Suprapubic skin (tissue), 4 donors: ENCODE measurements at regions not wholly inside any gene's neighbourhood (a gene's known extent, or its start where the extent isn't known, plus 50 kb on each side); places are given as distances from the start of the nearest gene placed in this dataset.

Source experiments
- EP300 ChIP-seq: sonication (generic); formaldehyde crosslinking; IDR thresholded peaks from one replicate; pipeline ENCODE4 v1.6.1; 2017; ENCODE audit warnings: antibody characterized with exemption
- POLR2A ChIP-seq, 2 donors: fragments of 450-650 bp; IDR thresholded peaks; one replicate each; pipeline ENCODE4 v1.6.1; 2017; ENCODE audit warnings: antibody characterized with exemption in 2 of 2, mild to moderate bottlenecking in 2 of 2, moderate library complexity in 2 of 2
- POLR2AphosphoS5 ChIP-seq, 3 donors: sonication (generic); formaldehyde crosslinking; IDR thresholded peaks; one replicate each; pipeline ENCODE4 v1.6.1; 2017; ENCODE audit warnings: antibody characterized with exemption in 3 of 3
- TF ChIP-seq, protein P1 (sequence below), 2 donors: fragments of 200-600 bp in 1 of 2; fragments of 450-650 bp in 1 of 2; sonication (generic) in 1 of 2; IDR thresholded peaks; one replicate each; pipeline ENCODE4 v1.5.1; 2016 to 2019; ENCODE audit warnings: antibody characterized with exemption in 2 of 2, mild to moderate bottlenecking in 1 of 2, moderate library complexity in 1 of 2

DNA sequence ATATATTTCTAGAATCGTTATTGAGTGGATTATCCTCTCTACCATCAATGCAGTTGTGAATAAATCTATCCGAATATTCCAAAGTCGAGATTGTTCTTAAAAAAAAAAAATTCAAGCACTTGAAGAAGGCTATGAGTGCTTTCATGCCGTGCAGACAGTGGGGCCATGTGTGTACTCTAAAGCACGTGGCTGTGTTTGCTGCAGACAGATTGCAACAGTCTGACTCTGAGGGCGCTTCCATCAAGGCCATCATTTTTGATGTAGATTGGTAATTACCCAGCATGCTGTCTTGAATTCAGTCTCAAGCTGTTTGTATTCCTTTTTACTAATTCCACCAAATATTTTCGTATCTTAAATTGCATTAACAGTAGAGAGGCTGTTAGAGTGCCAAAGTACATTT is 325.9 kb upstream of the LINC00305 start:
- TF ChIP-seq, protein P1, sequence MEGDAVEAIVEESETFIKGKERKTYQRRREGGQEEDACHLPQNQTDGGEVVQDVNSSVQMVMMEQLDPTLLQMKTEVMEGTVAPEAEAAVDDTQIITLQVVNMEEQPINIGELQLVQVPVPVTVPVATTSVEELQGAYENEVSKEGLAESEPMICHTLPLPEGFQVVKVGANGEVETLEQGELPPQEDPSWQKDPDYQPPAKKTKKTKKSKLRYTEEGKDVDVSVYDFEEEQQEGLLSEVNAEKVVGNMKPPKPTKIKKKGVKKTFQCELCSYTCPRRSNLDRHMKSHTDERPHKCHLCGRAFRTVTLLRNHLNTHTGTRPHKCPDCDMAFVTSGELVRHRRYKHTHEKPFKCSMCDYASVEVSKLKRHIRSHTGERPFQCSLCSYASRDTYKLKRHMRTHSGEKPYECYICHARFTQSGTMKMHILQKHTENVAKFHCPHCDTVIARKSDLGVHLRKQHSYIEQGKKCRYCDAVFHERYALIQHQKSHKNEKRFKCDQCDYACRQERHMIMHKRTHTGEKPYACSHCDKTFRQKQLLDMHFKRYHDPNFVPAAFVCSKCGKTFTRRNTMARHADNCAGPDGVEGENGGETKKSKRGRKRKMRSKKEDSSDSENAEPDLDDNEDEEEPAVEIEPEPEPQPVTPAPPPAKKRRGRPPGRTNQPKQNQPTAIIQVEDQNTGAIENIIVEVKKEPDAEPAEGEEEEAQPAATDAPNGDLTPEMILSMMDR (IDR thresholded peaks at IDR 0.05): no peak
- TF ChIP-seq POLR2A (IDR thresholded peaks at IDR 0.05): no peak
- no peak for TF ChIP-seq EP300
- TF ChIP-seq POLR2AphosphoS5 (IDR thresholded peaks at IDR 0.05): no peak
